EL (cell line): ENCODE measurements at regions not wholly inside any gene's neighbourhood (a gene's known extent, or its start where the extent isn't known, plus 50 kb on each side); places are given as distances from the start of the nearest gene placed in this dataset.
"Not testable (repeated sequence)": the region's sequence is repeated elsewhere in the genome, so short reads cannot be mapped to it uniquely, and the experiment has no call there.

Experiments used
- DNase-seq: peaks from one replicate; pipeline ENCODE4 v3.0.0-alpha.2; 2016

GRCh38 chr7:23938937-23939552, 229.0 kb downstream of the STK31 start:
- peak; percentile 60 for DNase-seq

- DNase-seq, result not testable (repeated sequence)
Observed at GRCh38 chr7:23939747-23940146, 229.7 kb downstream of the STK31 start.

- no peak for DNase-seq
Observed at GRCh38 chr7:23941551-23941950, 231.5 kb downstream of the STK31 start.

- no peak for DNase-seq
Observed at GRCh38 chr7:23942032-23942431, 232.0 kb downstream of the STK31 start.

GRCh38 chr7:23944131-23944530, 234.1 kb downstream of the STK31 start:
- DNase-seq, result no peak

GRCh38 chr7:23945472-23945871, 235.5 kb downstream of the STK31 start:
- no peak for DNase-seq

GRCh38 chr7:23955145-23955544, 245.1 kb downstream of the STK31 start:
- DNase-seq, result peak; percentile 61

GRCh38 chr7:23955600-23956149, 245.7 kb downstream of the STK31 start:
- peak; percentile 13 for DNase-seq

GRCh38 chr7:23956772-23957576, 247.0 kb downstream of the STK31 start:
- DNase-seq, result peak; percentile 17

- no peak for DNase-seq
Observed at GRCh38 chr7:23959821-23960220, 249.8 kb downstream of the STK31 start.

- DNase-seq, result no peak
Observed at GRCh38 chr7:23960361-23960760, 250.3 kb downstream of the STK31 start.

GRCh38 chr7:23963461-23964165, 253.6 kb downstream of the STK31 start:
- no peak for DNase-seq

GRCh38 chr7:23964715-23965114, 254.7 kb downstream of the STK31 start:
- no peak for DNase-seq

GRCh38 chr7:23965296-23965695, 255.3 kb downstream of the STK31 start:
- DNase-seq, result no peak

- peak; percentile 54 for DNase-seq
Observed at GRCh38 chr7:23966941-23967340, 256.9 kb downstream of the STK31 start.

GRCh38 chr7:23967949-23968599, 258.1 kb downstream of the STK31 start:
- DNase-seq, result no peak

- no peak for DNase-seq
Observed at GRCh38 chr7:23968791-23969190, 258.8 kb downstream of the STK31 start.

GRCh38 chr7:23969443-23969842, 259.4 kb downstream of the STK31 start:
- no peak for DNase-seq

- peak; percentile 25 for DNase-seq
Observed at GRCh38 chr7:23970193-23970592, 260.2 kb downstream of the STK31 start.

- peak; percentile 80 for DNase-seq
Observed at GRCh38 chr7:23971031-23971430, 261.0 kb downstream of the STK31 start.

GRCh38 chr7:23972057-23972456, 262.0 kb downstream of the STK31 start:
- DNase-seq, result no peak

- no peak for DNase-seq
Observed at GRCh38 chr7:23973264-23973663, 263.2 kb downstream of the STK31 start.

GRCh38 chr7:23980081-23980480, 270.1 kb downstream of the STK31 start:
- DNase-seq, result no peak
